ENCODE measurements at regions not wholly inside any gene's neighbourhood (a gene's known extent, or its start where the extent isn't known, plus 50 kb on each side); places are given as distances from the start of the nearest gene placed in this dataset.

- no peak for DNase-seq
These were observed 193.9 kb downstream of the FIGN start for GRCh38 chr2:163541943-163542342.

- DNase-seq: no peak
These were observed 194.3 kb downstream of the FIGN start for GRCh38 chr2:163541495-163541894.

GRCh38 chr2:163528640-163529217 lies 207.1 kb downstream of the FIGN start:
- no peak for DNase-seq

- DNase-seq: no peak
These were observed 208.4 kb downstream of the FIGN start for GRCh38 chr2:163527381-163527780.

GRCh38 chr2:163518762-163519161 lies 217.0 kb downstream of the FIGN start:
- DNase-seq: no peak

GRCh38 chr2:163515836-163516235 lies 220.0 kb downstream of the FIGN start:
- DNase-seq: no peak

- DNase-seq: no peak
These were observed 230.5 kb downstream of the FIGN start for GRCh38 chr2:163505281-163505680.

GRCh38 chr2:163493359-163494298 lies 242.2 kb downstream of the FIGN start:
- DNase-seq: no peak

GRCh38 chr2:163491850-163492249 lies 244.0 kb downstream of the FIGN start:
- DNase-seq: no peak

GRCh38 chr2:163490281-163490680 lies 245.5 kb downstream of the FIGN start:
- no peak for DNase-seq

GRCh38 chr2:163481515-163481914 lies 254.3 kb downstream of the FIGN start:
- no peak for DNase-seq

- DNase-seq: no peak
These were observed 256.2 kb downstream of the FIGN start for GRCh38 chr2:163479599-163479998.

- DNase-seq: no peak
These were observed 260.0 kb downstream of the FIGN start for GRCh38 chr2:163475815-163476214.

GRCh38 chr2:163474889-163475288 lies 260.9 kb downstream of the FIGN start:
- DNase-seq: no peak

GRCh38 chr2:163474319-163474744 lies 261.5 kb downstream of the FIGN start:
- DNase-seq: no peak

GRCh38 chr2:163471947-163472346 lies 263.9 kb downstream of the FIGN start:
- DNase-seq: peak; percentile 31

- DNase-seq: peak; percentile 9
These were observed 266.2 kb downstream of the FIGN start for GRCh38 chr2:163469561-163469962.

- peak; percentile 1 for DNase-seq
These were observed 268.6 kb downstream of the FIGN start for GRCh38 chr2:163467251-163467630.

- DNase-seq: peak; percentile 28
These were observed 269.2 kb downstream of the FIGN start for GRCh38 chr2:163466331-163467250.

GRCh38 chr2:163465440-163465839 lies 270.4 kb downstream of the FIGN start:
- DNase-seq: no peak

- no peak for DNase-seq
These were observed 272.4 kb downstream of the FIGN start for GRCh38 chr2:163463411-163463810.

- DNase-seq: no peak
These were observed 272.8 kb downstream of the FIGN start for GRCh38 chr2:163462993-163463392.

- no peak for DNase-seq
These were observed 275.8 kb downstream of the FIGN start for GRCh38 chr2:163459986-163460385.

Data from fibroblast of skin of abdomen (primary cell).